Endothelial cell of umbilical vein (primary cell): ENCODE measurements at regions not wholly inside any gene's neighbourhood (a gene's known extent, or its start where the extent isn't known, plus 50 kb on each side); places are given as distances from the start of the nearest gene placed in this dataset.

ENCODE experiments used
- BruUV-seq: library from RNA; stranded (reverse); fragments of 400-500 nt; replicated peaks from 2 replicates; lab custom pipeline; 2021; lab: Mats Ljungman, UMichigan
- CTCF ChIA-PET: fragments of 300-600, 350-600 bp; sonication (Branson Sonifier 250); formaldehyde crosslinking; loops from one replicate; lab custom pipeline; 2021; ENCODE audit warnings: antibody characterized with exemption, inconsistent platforms; lab: Charles Lee
- POLR2A ChIA-PET: fragments of 300-600, 350-600 bp; sonication (Branson Sonifier 250); formaldehyde crosslinking; loops from one replicate; lab custom pipeline; 2021; ENCODE audit warnings: antibody characterized with exemption, inconsistent platforms; lab: Charles Lee
- DNase-seq: peaks from one replicate; pipeline ENCODE4 v3.0.0-alpha.2; 2011; ENCODE audit warnings: low read depth, low spot score
- FAIRE-seq: peaks from 2 replicates; lab custom pipeline; 2011; peaks lifted over from hg19 to GRCh38; lab: Jason Lieb, UNC
- H2AFZ ChIP-seq: 2 replicates; pipeline ENCODE4 v1.6.0; 2012; ENCODE audit warnings: low read depth, low read length, control low read depth, inconsistent platforms
- H3K27ac ChIP-seq: 2 replicates; pipeline ENCODE4 v1.5.1; 2011; ENCODE audit warnings: low read depth, mild to moderate bottlenecking, control low read depth, low read length, moderate library complexity; ENCODE audit not compliant: insufficient read depth
- H3K27me3 ChIP-seq, 2 experiments: 2 replicates each; pipeline versions ENCODE4 v1.6.0 to v1.6.1; 2011; ENCODE audit warnings: low read length in 2 of 2, mixed read lengths in 1 of 2; ENCODE audit not compliant: control insufficient read depth in 2 of 2, insufficient read depth in 2 of 2
- H3K36me3 ChIP-seq, 2 experiments: 2 replicates in 1 of 2; 3 replicates in 1 of 2; pipeline ENCODE4 v1.5.1; 2011; ENCODE audit warnings: low read length in 2 of 2, mild to moderate bottlenecking in 1 of 2, moderate library complexity in 1 of 2; ENCODE audit not compliant: control insufficient read depth in 2 of 2, insufficient read depth in 2 of 2; ENCODE audit errors: extremely low read depth in 1 of 2
- H3K4me1 ChIP-seq: 3 replicates; pipeline ENCODE4 v1.5.1; 2011; ENCODE audit warnings: mild to moderate bottlenecking, low read length; ENCODE audit not compliant: control insufficient read depth, insufficient read depth; ENCODE audit errors: extremely low read depth
- H3K4me2 ChIP-seq: 2 replicates; pipeline ENCODE4 v1.6.1; 2011; ENCODE audit warnings: low read length, control low read depth, mixed read lengths; ENCODE audit not compliant: insufficient read depth
- H3K4me3 ChIP-seq, 3 experiments: fragments of 200-600 bp in 1 of 3; sonication (generic), shearing (Covaris generic) in 1 of 3; replicated peaks in 1 of 3; 2 replicates each; pipeline ENCODE4 v1.5.1; 2011 to 2016; ENCODE audit warnings: control low read depth in 3 of 3, low read length in 3 of 3, mild to moderate bottlenecking in 2 of 3, inconsistent platforms in 1 of 3, low read depth in 1 of 3, moderate library complexity in 1 of 3; ENCODE audit not compliant: insufficient read depth in 1 of 3
- H3K79me2 ChIP-seq: 2 replicates; pipeline ENCODE4 v1.6.0; 2012; ENCODE audit warnings: low read length, inconsistent platforms; ENCODE audit not compliant: control insufficient read depth, insufficient read depth
- H3K9ac ChIP-seq: replicated peaks from 2 replicates; pipeline ENCODE3; 2011; ENCODE audit warnings: low read length, control low read depth; ENCODE audit not compliant: insufficient read depth; ENCODE audit errors: extremely low read depth
- H3K9me1 ChIP-seq: replicated peaks from 3 replicates; pipeline ENCODE4 v1.6.0; 2011; ENCODE audit warnings: mild to moderate bottlenecking, low read length; ENCODE audit not compliant: control insufficient read depth, insufficient read depth; ENCODE audit errors: extremely low read depth
- H3K9me3 ChIP-seq: replicated peaks from 2 replicates; pipeline ENCODE4 v1.5.1; 2012; ENCODE audit warnings: low read length, inconsistent platforms; ENCODE audit not compliant: control insufficient read depth, insufficient read depth
- H4K20me1 ChIP-seq: replicated peaks from 2 replicates; pipeline ENCODE3; 2011; ENCODE audit warnings: mild to moderate bottlenecking, low read length; ENCODE audit not compliant: control insufficient read depth, insufficient read depth; ENCODE audit errors: extremely low read depth
- EZH2 ChIP-seq: IDR thresholded peaks from 2 replicates; pipeline ENCODE4 v1.6.1; 2012; ENCODE audit warnings: borderline replicate concordance, low read depth, mild to moderate bottlenecking, moderate library complexity, low read length, inconsistent platforms; ENCODE audit not compliant: severe bottlenecking
- JUN ChIP-seq: IDR thresholded peaks from 2 replicates; pipeline ENCODE4 v1.6.1; 2011; ENCODE audit warnings: borderline replicate concordance, low read depth; ENCODE audit not compliant: insufficient read length, insufficient read depth
- POLR2A ChIP-seq: IDR thresholded peaks from 2 replicates; pipeline ENCODE4 v1.6.1; 2012; ENCODE audit warnings: low read depth, mild to moderate bottlenecking, control low read depth, low read length
- POLR2AphosphoS5 ChIP-seq: IDR thresholded peaks from 2 replicates; pipeline ENCODE4 v1.6.1; 2012; ENCODE audit warnings: low read depth, mild to moderate bottlenecking, control low read depth, low read length, moderate library complexity; ENCODE audit not compliant: insufficient read depth
- dilution Hi-C: fragments of 300-500 bp; cut with MboI; formaldehyde crosslinking; loops from one replicate; pipeline ENCODE4 v1.15.0; 2019; ENCODE audit warnings: low sequenced_read_pairs; ENCODE audit not compliant: extremely low pct_ligation_motif_present
- intact Hi-C: fragments of 100-400 bp; cut with micrococcal nuclease; formaldehyde crosslinking; loops from one replicate; pipeline ENCODE4 v1.10.0; 2022
- TF ChIP-seq, protein P1 (sequence below), 2 donors: IDR thresholded peaks; 1 replicate in 1 of 2; 2 replicates in 1 of 2; pipeline ENCODE4 v1.5.1; 2011; ENCODE audit warnings: low read length in 2 of 2, mild to moderate bottlenecking in 2 of 2, moderate library complexity in 2 of 2, control low read depth in 1 of 2, inconsistent platforms in 1 of 2, low read depth in 1 of 2; ENCODE audit not compliant: insufficient read depth in 1 of 2; ENCODE audit errors: extremely low read depth in 1 of 2
- TF ChIP-seq, protein P2 (sequence below): IDR thresholded peaks from 2 replicates; pipeline ENCODE4 v1.6.1; 2011; ENCODE audit not compliant: insufficient read depth, insufficient read length

DNA sequence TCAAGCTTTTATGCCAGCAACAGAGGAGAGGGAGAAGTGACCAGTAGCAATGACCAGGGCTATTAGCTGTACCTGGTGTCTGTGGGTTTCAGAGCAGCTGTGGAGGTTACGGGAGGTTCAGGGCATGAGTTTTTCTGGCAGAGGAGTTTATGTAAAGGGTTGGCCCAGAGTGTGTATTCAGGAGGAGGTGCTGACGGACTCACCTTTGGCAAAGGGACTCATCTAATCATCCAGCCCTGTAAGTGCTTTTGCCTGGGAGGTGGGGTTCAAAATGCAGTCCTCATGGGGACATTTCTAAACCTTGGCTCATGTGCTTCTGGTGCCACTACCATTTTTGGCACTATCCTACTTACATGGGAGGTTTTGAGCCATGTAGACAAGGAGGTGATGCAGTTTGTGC lies 95.3 kb downstream of the DAD1 start:
- H3K9me3 ChIP-seq, result no peaks in the 10 kb centered on the region

More for the DNA sequence above, 95.3 kb downstream of the DAD1 start:
- Histone ChIP-seq H3K4me2 (no peak overlapping the region), H3K79me2 (no peaks in the 10 kb centered on the region), H3K27ac (no peak overlapping the region), H3K36me3 (no peaks in the 10 kb centered on the region), H3K4me3 (no peak overlapping the region), H3K27me3 (peaks cover 22 to 50% of the 10 kb centered on the region in 2 experiments), H3K9ac (no peak overlapping the region), H3K9me1 (no peaks in the 10 kb centered on the region), H4K20me1 (no peaks in the 10 kb centered on the region), H2AFZ (no peak overlapping the region), H3K4me1 (no peaks in the 10 kb centered on the region)
- no peak for TF ChIP-seq POLR2AphosphoS5
- no peak for TF ChIP-seq JUN
- TF ChIP-seq, protein P1, sequence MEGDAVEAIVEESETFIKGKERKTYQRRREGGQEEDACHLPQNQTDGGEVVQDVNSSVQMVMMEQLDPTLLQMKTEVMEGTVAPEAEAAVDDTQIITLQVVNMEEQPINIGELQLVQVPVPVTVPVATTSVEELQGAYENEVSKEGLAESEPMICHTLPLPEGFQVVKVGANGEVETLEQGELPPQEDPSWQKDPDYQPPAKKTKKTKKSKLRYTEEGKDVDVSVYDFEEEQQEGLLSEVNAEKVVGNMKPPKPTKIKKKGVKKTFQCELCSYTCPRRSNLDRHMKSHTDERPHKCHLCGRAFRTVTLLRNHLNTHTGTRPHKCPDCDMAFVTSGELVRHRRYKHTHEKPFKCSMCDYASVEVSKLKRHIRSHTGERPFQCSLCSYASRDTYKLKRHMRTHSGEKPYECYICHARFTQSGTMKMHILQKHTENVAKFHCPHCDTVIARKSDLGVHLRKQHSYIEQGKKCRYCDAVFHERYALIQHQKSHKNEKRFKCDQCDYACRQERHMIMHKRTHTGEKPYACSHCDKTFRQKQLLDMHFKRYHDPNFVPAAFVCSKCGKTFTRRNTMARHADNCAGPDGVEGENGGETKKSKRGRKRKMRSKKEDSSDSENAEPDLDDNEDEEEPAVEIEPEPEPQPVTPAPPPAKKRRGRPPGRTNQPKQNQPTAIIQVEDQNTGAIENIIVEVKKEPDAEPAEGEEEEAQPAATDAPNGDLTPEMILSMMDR (IDR thresholded peaks at IDR 0.05; ENCODE audit: extremely low read depth in 1 of 2, insufficient read depth in 1 of 2, low read depth in 1 of 2, low read length in 2 of 2), result no peak
- TF ChIP-seq POLR2A, result no peak
- no peak for TF ChIP-seq EZH2
- TF ChIP-seq, protein P2, sequence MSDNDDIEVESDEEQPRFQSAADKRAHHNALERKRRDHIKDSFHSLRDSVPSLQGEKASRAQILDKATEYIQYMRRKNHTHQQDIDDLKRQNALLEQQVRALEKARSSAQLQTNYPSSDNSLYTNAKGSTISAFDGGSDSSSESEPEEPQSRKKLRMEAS, result no peak
- BruUV-seq, result no TSS peak
- dilution Hi-C loops (no loop called here), intact Hi-C loops (no loop called here)
- no peak for FAIRE-seq
- ChIA-PET CTCF (no interaction called here), POLR2A (no interaction called here)
- no peak for DNase-seq
